Progenitor cell of endocrine pancreas (in vitro differentiated cells): ENCODE measurements at regions not wholly inside any gene's neighbourhood (a gene's known extent, or its start where the extent isn't known, plus 50 kb on each side); places are given as distances from the start of the nearest gene placed in this dataset.

Source experiments
- DNase-seq: peaks from one replicate; pipeline ENCODE4 v3.0.0; 2021; ENCODE audit warnings: low spot score; ENCODE audit not compliant: unreplicated experiment
- H3K27ac Mint-ChIP-seq: 2 replicates; pipeline ENCODE4 v1.8.0; 2021; ENCODE audit warnings: mild to moderate bottlenecking, moderate library complexity, mixed read lengths
- H3K27me3 Mint-ChIP-seq: 2 replicates; pipeline ENCODE4 v1.8.0; 2021; ENCODE audit warnings: mixed read lengths
- H3K36me3 Mint-ChIP-seq: 2 replicates; pipeline ENCODE4 v1.8.0; 2022; ENCODE audit warnings: mixed read lengths; ENCODE audit not compliant: insufficient read depth
- H3K4me1 Mint-ChIP-seq: 2 replicates; pipeline ENCODE4 v1.8.0; 2021; ENCODE audit warnings: low read depth, mixed read lengths
- H3K4me3 Mint-ChIP-seq: 2 replicates; pipeline ENCODE4 v1.8.0; 2021; ENCODE audit warnings: low read depth, mild to moderate bottlenecking, moderate library complexity, mixed read lengths
- H3K9me3 Mint-ChIP-seq: 2 replicates; pipeline ENCODE4 v1.8.0; 2021; ENCODE audit warnings: low read depth, mixed read lengths
- CTCF ChIP-seq: fragments of 200-600 bp; sonication (generic); IDR thresholded peaks from one replicate; pipeline ENCODE4 v1.5.0; 2021; ENCODE audit warnings: antibody characterized with exemption, mild to moderate bottlenecking; ENCODE audit not compliant: unreplicated experiment

- Mint-ChIP-seq H3K27me3 (no peaks in the 10 kb centered on the region), H3K9me3 (no peaks in the 10 kb centered on the region), H3K27ac (no peak overlapping the region), H3K36me3 (no peaks in the 10 kb centered on the region), H3K4me3 (no peak overlapping the region), H3K4me1 (peaks cover 15% of the 10 kb centered on the region)
- no peak for DNase-seq
- TF ChIP-seq CTCF: no peak
Observed at GRCh38 chr4:13701937-13702446, 74.5 kb upstream of the BOD1L1 start.

DNA sequence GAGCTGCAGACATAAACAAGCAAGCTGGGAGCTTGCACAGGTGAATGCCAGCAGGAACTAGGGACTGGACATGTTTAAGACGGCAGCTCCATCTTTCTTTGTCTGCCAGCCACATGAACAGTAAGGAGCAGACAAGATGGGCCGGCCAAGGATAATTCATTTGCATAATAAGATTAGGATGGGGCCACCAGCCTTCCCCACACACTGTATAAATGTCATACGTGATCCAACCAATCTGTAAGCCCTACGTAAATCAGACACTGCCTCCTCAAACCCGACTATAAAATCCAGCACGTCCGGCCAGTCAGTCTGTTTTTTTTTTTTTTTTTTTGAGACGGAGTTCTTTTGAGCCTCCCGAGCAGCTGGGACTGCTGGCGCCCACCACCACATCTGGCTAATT is 75.6 kb upstream of the BOD1L1 start:
- H3K4me3 Mint-ChIP-seq: no peak overlapping the region
- no peaks in the 10 kb centered on the region for H3K27me3 Mint-ChIP-seq
- no peak for TF ChIP-seq CTCF
- no peaks in the 10 kb centered on the region for H3K36me3 Mint-ChIP-seq
- peaks cover 15% of the 10 kb centered on the region for H3K4me1 Mint-ChIP-seq
- no peak overlapping the region for H3K27ac Mint-ChIP-seq
- no peak for DNase-seq
- no peaks in the 10 kb centered on the region for H3K9me3 Mint-ChIP-seq

DNA sequence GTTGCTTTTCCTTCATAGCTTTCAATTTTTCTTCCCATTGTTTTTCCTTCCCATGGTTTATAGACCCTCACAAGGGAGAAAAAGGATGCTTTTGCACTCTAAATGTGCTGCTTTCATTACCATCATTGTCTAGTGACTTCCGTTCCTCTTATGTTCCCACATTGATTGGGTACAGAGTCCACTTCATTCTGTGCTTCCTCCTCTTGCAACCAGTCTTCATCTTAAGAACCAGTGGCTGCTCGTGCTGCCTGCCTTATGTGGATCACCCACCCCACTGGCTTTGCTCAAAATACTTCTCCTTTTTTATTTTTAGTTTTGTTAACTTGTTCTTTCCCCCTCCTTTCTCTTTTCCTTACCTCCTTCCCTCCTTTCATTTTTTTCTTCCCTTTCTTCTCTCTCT is 76.5 kb upstream of the BOD1L1 start:
- TF ChIP-seq CTCF: no peak
- Mint-ChIP-seq H3K4me1 (peaks cover 15% of the 10 kb centered on the region), H3K4me3 (no peak overlapping the region), H3K36me3 (no peaks in the 10 kb centered on the region), H3K27ac (no peak overlapping the region), H3K9me3 (no peaks in the 10 kb centered on the region), H3K27me3 (no peaks in the 10 kb centered on the region)
- no peak for DNase-seq

DNA sequence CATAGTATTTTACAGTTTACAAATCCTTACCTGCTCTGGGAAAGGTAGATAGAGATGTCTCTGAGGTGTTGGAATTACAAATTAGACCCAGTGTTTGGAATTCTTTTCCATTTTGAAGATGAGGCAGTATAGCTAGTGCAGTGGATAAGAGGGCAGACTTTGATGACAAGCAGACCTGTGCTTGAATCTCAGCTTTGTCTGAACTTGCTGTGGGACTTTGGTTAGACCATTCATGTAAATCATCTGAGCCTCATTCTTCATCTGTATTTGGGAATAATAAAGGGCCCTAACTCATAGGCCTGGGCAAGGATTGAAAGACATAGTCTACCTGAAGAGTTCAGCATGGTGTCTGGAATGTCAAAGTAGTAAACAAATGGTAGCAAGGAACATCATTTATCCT is 77.2 kb upstream of the BOD1L1 start:
- no peak for TF ChIP-seq CTCF
- Mint-ChIP-seq H3K4me1 (peaks cover 15% of the 10 kb centered on the region), H3K27me3 (no peaks in the 10 kb centered on the region), H3K36me3 (no peaks in the 10 kb centered on the region), H3K4me3 (no peak overlapping the region), H3K27ac (no peak overlapping the region), H3K9me3 (no peaks in the 10 kb centered on the region)
- DNase-seq: no peak

GRCh38 chr4:13705521-13706041 is 78.1 kb upstream of the BOD1L1 start:
- Mint-ChIP-seq H3K27me3 (no peaks in the 10 kb centered on the region), H3K4me3 (no peak overlapping the region), H3K9me3 (peaks cover 6% of the 10 kb centered on the region), H3K27ac (peak overlapping the region; percentile 81), H3K36me3 (no peaks in the 10 kb centered on the region), H3K4me1 (peaks cover 12% of the 10 kb centered on the region)
- TF ChIP-seq CTCF: no peak
- DNase-seq: no peak
